ENCODE measurements at regions not wholly inside any gene's neighbourhood (a gene's known extent, or its start where the extent isn't known, plus 50 kb on each side); places are given as distances from the start of the nearest gene placed in this dataset.
A peak's percentile ranks its signal among the peaks of the same experiment; 100 is the strongest.
"Not testable (repeated sequence)": the region's sequence is repeated elsewhere in the genome, so short reads cannot be mapped to it uniquely, and the experiment has no call there.

- Histone ChIP-seq H3K4me2 (ENCODE audit: insufficient read depth, low read length) (no peak overlapping the region), H3K36me3 (ENCODE audit: control insufficient read depth, insufficient read depth, low read length) (no peaks in the 10 kb centered on the region), H3K4me1 (replicated peaks in 1 of 2; ENCODE audit: control insufficient read depth in 2 of 2, insufficient read depth in 2 of 2, low read length in 2 of 2) (no peaks in the 10 kb centered on the region), H4K20me1 (replicated peaks; ENCODE audit: control insufficient read depth, insufficient read depth, low read length) (no peaks in the 10 kb centered on the region), H3K27ac (ENCODE audit: extremely low read depth, low read depth, low read length) (no peak overlapping the region), H3K79me2 (ENCODE audit: control insufficient read depth, insufficient read depth, low read length) (no peaks in the 10 kb centered on the region), H3K27me3 (ENCODE audit: control insufficient read depth in 2 of 2, insufficient read depth in 2 of 2, low read length in 2 of 2) (no peaks in the 10 kb centered on the region), H3K9me1 (ENCODE audit: control insufficient read depth, insufficient read depth, low read length) (no peaks in the 10 kb centered on the region), H2AFZ (ENCODE audit: low read depth, low read length) (no peak overlapping the region), H3K9me3 (replicated peaks; ENCODE audit: control insufficient read depth, insufficient read depth, low read depth, low read length) (0 out of 2 replicates have a peak, but pooled peaks cover 3% of the 10 kb centered on the region), H3K9ac (ENCODE audit: insufficient read depth in 1 of 2, low read depth in 2 of 2, low read length in 2 of 2) (no peak overlapping the region), H3K4me3 (no peak overlapping the region)
- FAIRE-seq (peak; percentile 62), DNase-seq (ENCODE audit: extremely low read depth in 1 of 4, low spot score in 3 of 4) (no peak), ATAC-seq (no peak)
- ChIA-PET POLR2A (no interaction called here), CTCF (ENCODE audit: low intra/inter-chr PET ratio) (no interaction called here)
- in situ Hi-C loops (cut with MboI) (no loop called here), intact Hi-C loops (cut with micrococcal nuclease) (no loop called here)
- no TSS peak for BruUV-seq (replicated peaks)
- no peak for TF ChIP-seq ZFP91 (CRISPR knock-in tag; IDR thresholded peaks at IDR 0.05)
Observed at GRCh38 chr6:153449279-153449678, 318.2 kb upstream of the RGS17 start.

- H3K27ac ChIP-seq (ENCODE audit: extremely low read depth, low read depth, low read length); H3K4me3 ChIP-seq; CTCF ChIA-PET (ENCODE audit: low intra/inter-chr PET ratio); H3K36me3 ChIP-seq (ENCODE audit: control insufficient read depth, insufficient read depth, low read length); FAIRE-seq; H3K27me3 ChIP-seq (ENCODE audit: control insufficient read depth in 2 of 2, insufficient read depth in 2 of 2, low read length in 2 of 2); H3K79me2 ChIP-seq (ENCODE audit: control insufficient read depth, insufficient read depth, low read length); POLR2A ChIA-PET; BruUV-seq (replicated peaks); in situ Hi-C loops (cut with MboI); H2AFZ ChIP-seq (ENCODE audit: low read depth, low read length); H3K9ac ChIP-seq (ENCODE audit: insufficient read depth in 1 of 2, low read depth in 2 of 2, low read length in 2 of 2); intact Hi-C loops (cut with micrococcal nuclease); DNase-seq (ENCODE audit: extremely low read depth in 1 of 4, low spot score in 3 of 4); H4K20me1 ChIP-seq (replicated peaks; ENCODE audit: control insufficient read depth, insufficient read depth, low read length); H3K9me1 ChIP-seq (ENCODE audit: control insufficient read depth, insufficient read depth, low read length); ATAC-seq; H3K4me2 ChIP-seq (ENCODE audit: insufficient read depth, low read length); H3K4me1 ChIP-seq (replicated peaks in 1 of 2; ENCODE audit: control insufficient read depth in 2 of 2, insufficient read depth in 2 of 2, low read length in 2 of 2); H3K9me3 ChIP-seq (replicated peaks; ENCODE audit: control insufficient read depth, insufficient read depth, low read depth, low read length): not testable (repeated sequence)
- WGBS (ENCODE audit: insufficient coverage, low coverage, missing lambda C conversion rate), result 10% methylated on average over 2 of the region's 2 CpGs
Observed at GRCh38 chr6:153442749-153443148, 311.7 kb upstream of the RGS17 start.
